ENCODE measurements at regions not wholly inside any gene's neighbourhood (a gene's known extent, or its start where the extent isn't known, plus 50 kb on each side); places are given as distances from the start of the nearest gene placed in this dataset.

DNA sequence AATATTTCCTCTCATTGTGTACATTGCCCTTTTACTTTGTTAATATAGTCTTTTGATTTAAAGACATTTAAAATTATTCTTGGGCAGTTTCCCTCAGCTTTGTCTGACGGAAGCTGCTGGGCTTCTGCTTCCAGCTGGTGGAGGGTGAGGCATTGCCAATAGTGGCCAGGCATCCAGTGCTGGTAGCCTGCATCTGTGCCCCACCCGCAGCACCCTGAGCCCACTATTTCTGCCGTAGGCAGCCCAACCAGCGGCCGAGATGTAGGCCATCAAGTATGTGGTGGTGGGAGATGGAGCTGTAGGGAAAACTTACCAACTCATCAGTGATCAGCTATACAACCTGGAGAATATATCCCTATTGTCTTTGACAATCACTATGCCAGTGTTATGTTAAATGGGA is 226.0 kb upstream of the SYNCRIP start:
- TF ChIP-seq CTCF (IDR thresholded peaks at IDR 0.05) = no peak
- TF ChIP-seq POLR2A (IDR thresholded peaks at IDR 0.05) = no peak

All from right lobe of liver (tissue), 4 donors.